GM12892 (cell line): ENCODE measurements at regions not wholly inside any gene's neighbourhood (a gene's known extent, or its start where the extent isn't known, plus 50 kb on each side); places are given as distances from the start of the nearest gene placed in this dataset.
"Not testable (repeated sequence)": the region's sequence is repeated elsewhere in the genome, so short reads cannot be mapped to it uniquely, and the experiment has no call there.

Experiments used
- DNase-seq: peaks from one replicate; pipeline ENCODE4 v3.0.0; 2011; ENCODE audit not compliant: insufficient read length
- FAIRE-seq: peaks from 2 replicates; lab custom pipeline; 2011; peaks lifted over from hg19 to GRCh38; lab: Jason Lieb, UNC
- POLR2A ChIP-seq: IDR thresholded peaks from 2 replicates; pipeline ENCODE4 v1.6.1; 2011; ENCODE audit warnings: low read depth, low read length, control low read depth
- POLR2AphosphoS5 ChIP-seq: IDR thresholded peaks from 2 replicates; pipeline ENCODE4 v1.6.1; 2011; ENCODE audit warnings: low read depth, low read length, control low read depth
- TAF1 ChIP-seq: IDR thresholded peaks from 2 replicates; pipeline ENCODE4 v1.6.1; 2011; ENCODE audit warnings: low read depth, mild to moderate bottlenecking, control low read depth, low read length, borderline replicate concordance

DNA sequence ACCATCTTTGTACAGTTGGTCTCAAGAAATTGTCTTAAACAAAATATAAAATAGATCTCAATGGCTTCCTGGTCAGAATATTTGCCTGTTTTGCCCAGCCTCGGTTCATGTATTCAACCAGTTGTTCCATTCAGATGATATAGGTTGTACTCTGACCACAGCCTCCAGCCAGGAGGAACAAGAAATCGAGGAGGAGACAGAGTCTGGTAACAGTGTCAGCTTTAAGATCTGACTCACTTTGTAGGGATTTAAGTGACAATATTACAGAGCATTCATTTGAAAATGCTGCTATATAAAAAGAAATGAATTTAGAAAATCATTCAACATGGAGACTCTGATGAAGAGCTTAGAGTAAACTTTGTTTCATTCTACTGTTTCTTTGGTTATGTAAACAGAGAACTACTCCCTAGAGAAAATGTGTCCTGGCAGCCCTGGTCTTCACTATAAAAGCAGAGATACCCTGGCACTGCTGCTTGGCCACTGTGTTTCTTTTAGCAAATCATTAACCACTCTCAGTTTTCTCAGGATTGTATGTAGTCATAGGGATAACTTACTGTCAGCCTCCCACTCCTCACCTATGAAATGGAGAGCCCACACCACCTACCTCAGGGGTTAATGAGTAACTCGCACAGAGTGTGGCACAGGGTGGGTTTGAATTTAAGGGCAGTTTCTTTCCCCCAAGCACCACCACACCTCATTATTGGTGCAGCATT lies 53.5 kb downstream of the PAGE2 start:
- DNase-seq (no peak), FAIRE-seq (no peak)
- TF ChIP-seq POLR2A (no peak), POLR2AphosphoS5 (no peak), TAF1 (no peak)

- DNase-seq (no peak), FAIRE-seq (no peak)
- no peak for TF ChIP-seq POLR2A
- TF ChIP-seq TAF1: no peak
- TF ChIP-seq POLR2AphosphoS5: no peak
Observed at GRCh38 chrX:55142919-55143310, 54.1 kb downstream of the PAGE2 start.

DNA sequence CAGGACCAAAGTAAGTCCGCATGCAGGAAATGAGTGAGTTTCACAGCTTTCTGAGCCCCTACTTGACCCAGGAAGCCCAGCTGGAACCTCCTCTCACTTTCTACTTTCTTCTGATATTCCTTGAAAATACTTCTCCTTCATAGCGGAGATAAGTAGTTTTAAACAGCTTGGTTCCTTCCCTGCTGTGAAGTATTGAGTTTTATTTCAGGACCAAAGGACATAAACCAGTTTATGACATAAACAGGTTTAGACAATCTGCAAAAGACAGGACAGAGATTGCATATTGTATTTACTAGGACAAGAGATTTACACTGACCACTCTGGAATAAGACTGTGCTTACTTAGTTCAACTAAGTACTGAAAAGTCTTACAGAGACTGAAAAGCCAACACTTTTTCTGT lies 54.8 kb downstream of the PAGE2 start:
- DNase-seq: no peak
- FAIRE-seq: no peak
- TF ChIP-seq POLR2A (no peak), POLR2AphosphoS5 (no peak), TAF1 (no peak)

DNA sequence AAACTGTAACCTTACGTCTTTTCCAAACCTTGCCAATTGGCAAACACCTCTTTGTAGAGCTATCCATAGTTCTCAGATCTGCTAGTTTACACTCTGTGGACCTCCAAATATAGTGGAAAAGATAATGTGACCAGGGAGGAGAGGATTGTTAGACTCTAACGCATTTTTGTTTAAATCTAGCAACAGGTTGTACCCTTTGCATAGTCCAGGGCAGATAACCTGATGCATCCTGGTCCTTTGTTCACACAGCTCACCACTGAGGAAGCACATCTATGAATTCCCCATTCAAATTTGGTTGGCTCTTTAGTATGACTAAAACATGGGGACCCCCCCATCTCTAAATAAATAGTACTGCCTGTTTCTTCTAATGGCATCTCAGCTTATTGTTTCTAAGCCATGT lies 55.9 kb downstream of the PAGE2 start:
- FAIRE-seq (no peak), DNase-seq (no peak)
- TF ChIP-seq TAF1: no peak
- TF ChIP-seq POLR2AphosphoS5: no peak
- no peak for TF ChIP-seq POLR2A

DNA sequence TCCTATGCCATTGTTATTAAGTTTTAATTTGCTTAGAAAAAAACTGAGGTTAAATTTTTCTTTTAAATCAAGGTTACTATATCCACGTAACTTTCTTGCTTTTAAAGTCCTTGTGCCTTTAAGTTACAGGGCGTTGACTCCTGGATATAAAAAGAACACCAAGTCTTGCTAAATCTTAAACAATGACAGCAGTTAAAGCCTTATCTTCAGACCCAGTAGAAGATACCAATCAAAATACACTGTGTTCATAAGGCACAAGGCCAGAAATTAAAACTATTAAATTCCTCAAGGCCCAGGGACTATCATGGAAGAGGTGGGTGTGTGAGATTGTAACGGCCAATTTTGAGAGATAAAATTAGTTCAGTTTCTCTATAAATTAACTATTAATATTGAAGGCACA lies 60.4 kb downstream of the PAGE2 start:
- no peak for TF ChIP-seq POLR2AphosphoS5
- no peak for TF ChIP-seq TAF1
- no peak for TF ChIP-seq POLR2A
- FAIRE-seq: no peak
- DNase-seq: no peak

- TF ChIP-seq TAF1: no peak
- no peak for TF ChIP-seq POLR2AphosphoS5
- no peak for TF ChIP-seq POLR2A
- FAIRE-seq: no peak
Observed at GRCh38 chrX:55151199-55151598, 62.4 kb downstream of the PAGE2 start.

GRCh38 chrX:55159551-55159950 lies 60.6 kb upstream of the PAGE5 start:
- DNase-seq (no peak), FAIRE-seq (no peak)
- TF ChIP-seq POLR2A (no peak), POLR2AphosphoS5 (no peak), TAF1 (no peak)

More at GRCh38 chrX:55151199-55151598, 62.4 kb downstream of the PAGE2 start:
- no peak for DNase-seq

- TF ChIP-seq TAF1 (0 out of 2 replicates have a peak, but pooled peaks have one; percentile 14), POLR2AphosphoS5 (peak; percentile 61; the same call in 1 of the 2 replicates), POLR2A (peak; percentile 80)
- DNase-seq (peak; percentile 53), FAIRE-seq (peak; percentile 91)
Observed at GRCh38 chrX:55160685-55161552, 59.2 kb upstream of the PAGE5 start.

GRCh38 chrX:55161581-55161980 lies 58.6 kb upstream of the PAGE5 start:
- TF ChIP-seq POLR2A: no peak
- no peak for TF ChIP-seq TAF1
- no peak for TF ChIP-seq POLR2AphosphoS5
- DNase-seq: no peak
- no peak for FAIRE-seq

DNA sequence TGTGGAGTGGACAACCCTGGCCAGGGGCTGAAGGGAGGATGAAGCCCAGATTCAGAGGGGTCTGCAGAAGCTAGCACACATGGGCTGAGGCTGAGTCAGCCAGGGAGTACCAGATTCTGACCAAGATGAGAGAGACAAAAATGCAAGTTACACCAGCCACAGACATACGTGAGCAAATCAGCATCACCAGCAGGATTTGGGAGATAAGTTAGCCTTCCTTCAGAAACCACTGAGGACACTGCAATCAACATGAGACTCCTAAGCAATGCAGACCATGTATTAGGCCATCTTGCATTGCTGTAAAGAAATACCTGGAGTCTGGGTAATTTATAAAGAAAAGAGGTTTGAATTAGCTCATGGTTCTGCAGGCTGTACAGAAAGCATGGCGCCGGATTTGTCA lies 57.0 kb upstream of the PAGE5 start:
- TF ChIP-seq TAF1 (no peak), POLR2AphosphoS5 (no peak), POLR2A (no peak)
- FAIRE-seq (no peak), DNase-seq (no peak)

- FAIRE-seq, DNase-seq: not testable (repeated sequence)
Observed at GRCh38 chrX:55165026-55165425, 55.1 kb upstream of the PAGE5 start.
